Middle frontal gyrus (tissue), 1 donor: ENCODE measurements at regions not wholly inside any gene's neighbourhood (a gene's known extent, or its start where the extent isn't known, plus 50 kb on each side); places are given as distances from the start of the nearest gene placed in this dataset.
"Not testable (repeated sequence)": the region's sequence is repeated elsewhere in the genome, so short reads cannot be mapped to it uniquely, and the experiment has no call there.

Experiments used
- DNase-seq: peaks from one replicate; pipeline ENCODE4 v3.0.0-alpha.2; 2015; ENCODE audit warnings: low spot score; ENCODE audit errors: extremely low spot score

DNA sequence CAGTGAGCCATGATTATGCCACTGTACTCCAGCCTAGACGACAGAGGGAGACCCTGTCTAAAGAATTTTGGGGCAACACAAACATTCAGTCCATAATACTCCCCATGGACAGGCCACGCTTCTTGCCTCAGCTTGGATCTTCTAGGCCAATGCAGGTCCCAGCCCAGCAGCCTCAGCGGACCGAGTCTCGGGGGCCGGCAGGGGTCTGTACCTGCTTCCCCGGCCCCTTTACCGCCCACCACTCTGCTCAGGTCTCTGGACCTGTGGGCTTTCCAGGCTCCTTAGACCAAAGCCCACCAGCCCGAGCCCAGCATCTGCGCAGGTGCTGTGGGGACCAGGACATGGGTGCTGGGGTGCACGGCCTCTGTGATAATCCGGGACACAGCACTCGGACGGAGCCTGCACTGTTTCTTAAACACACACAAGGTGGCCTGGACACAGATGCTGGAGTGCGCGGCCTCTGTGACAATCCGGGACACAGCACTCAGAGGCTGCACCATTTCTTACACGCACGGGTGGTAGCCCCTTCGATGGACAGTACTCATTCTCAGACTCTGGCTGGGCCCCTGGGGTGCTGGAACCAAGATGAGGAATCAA lies 62.1 kb upstream of the GPC1 start:
- no peak for DNase-seq

DNA sequence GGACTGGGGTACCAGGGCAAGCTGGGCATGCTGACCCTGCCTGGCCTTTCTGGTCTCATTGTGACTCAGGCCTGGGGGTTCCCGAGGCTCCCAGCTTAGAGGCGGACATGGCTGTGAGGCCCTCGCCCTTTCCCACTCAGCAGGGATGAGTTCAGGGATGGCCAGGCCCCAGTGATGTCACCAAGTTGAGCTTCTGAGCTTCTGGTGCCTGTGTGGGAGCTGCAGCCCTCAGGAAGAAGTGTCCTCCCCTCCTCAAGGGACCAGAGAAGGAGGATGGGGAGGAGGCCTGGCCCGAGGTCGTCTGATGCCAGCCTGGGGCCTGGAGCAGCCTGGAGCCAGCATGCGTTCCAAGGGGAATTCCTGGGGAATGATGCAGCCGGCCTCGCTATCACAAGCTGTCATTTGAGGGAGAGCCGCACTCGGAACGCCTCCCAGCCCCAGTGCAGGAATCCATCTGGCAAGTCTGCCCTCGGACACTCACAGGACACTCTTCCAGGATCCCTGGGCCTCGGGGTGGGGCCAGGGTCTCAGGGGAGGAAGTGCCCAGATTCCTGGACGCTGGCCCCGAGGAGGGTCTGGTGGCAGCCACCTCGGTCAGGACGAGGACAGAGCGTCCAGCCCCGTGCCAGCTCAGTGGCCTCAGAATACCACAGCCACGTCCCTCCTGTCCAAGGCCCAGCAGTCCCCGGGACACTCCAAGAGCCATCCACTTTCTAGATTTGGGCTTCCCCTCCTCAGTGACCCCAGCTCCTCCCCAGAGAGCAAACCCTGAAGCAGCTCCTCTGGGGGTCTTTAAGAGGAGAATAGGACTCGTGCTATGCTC lies 61.2 kb upstream of the GPC1 start:
- no peak for DNase-seq

DNA sequence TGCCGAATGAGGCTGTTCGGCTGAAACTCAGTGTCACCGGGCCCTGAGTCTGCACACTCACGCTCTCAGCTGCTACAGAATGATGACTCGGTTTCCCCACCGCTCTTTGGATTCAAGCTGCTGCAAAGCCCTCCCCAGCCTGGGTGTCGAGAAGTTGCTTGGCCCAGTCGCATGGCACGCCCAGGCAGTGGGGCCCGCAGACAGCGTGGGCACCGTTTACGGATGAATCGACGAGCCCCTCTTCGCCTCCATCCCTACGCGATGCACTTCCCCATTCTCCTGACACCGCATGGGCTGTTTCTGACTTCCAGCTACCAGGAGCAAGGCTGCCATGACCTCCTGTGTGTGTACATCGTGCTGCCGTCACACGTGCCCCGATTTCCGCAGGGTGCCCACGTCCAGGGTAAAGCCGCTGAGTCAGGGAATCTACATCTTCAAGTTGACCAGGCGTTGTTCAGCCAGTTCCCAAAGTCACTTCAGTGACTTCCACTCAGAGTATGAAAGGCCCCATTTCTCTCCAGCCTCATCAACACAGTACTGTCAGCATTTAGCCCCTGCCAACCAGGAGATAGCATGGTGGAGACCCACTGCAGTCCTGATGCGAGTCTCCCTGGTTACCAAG lies 60.3 kb upstream of the GPC1 start:
- no peak for DNase-seq

DNA sequence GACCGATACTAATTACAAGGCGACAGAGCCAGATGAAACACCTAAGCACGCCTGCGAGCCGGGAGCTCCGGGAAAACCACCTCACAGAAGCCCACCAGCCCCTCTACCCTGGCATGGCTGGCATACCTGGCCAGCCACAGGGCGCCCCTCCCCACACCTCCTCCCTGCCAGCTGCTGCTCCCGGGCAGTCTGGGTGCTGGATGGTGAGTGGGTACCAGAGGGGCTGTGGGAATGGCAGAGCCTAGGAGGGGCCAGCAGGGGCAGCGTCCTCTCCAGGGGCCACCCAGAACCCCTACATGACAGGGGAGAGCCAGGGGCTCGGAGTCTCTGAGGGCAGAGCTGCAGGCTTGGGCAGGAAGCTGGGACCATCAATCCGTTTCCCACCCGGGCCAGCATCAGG lies 58.7 kb upstream of the GPC1 start:
- DNase-seq, result no peak

DNA sequence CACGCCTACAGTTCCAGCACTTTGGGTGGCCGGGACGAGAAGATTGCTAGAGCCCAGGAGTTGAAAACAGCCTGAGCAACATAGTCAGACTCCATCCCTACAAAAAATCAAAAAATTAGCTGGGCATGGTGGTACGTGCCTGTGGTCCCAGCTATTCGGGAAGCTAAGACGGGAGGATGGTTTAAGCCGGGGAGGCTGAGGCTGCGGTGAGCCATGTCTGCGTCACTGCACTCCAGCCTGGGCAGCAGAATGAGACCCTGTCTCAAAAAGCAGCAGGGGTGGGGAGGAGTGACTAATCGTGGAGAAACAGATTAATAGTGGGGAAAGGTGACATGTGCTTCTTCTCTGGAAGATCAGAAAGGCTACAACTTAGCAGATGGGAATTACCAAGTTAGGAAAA lies 58.1 kb upstream of the GPC1 start:
- no peak for DNase-seq

DNA sequence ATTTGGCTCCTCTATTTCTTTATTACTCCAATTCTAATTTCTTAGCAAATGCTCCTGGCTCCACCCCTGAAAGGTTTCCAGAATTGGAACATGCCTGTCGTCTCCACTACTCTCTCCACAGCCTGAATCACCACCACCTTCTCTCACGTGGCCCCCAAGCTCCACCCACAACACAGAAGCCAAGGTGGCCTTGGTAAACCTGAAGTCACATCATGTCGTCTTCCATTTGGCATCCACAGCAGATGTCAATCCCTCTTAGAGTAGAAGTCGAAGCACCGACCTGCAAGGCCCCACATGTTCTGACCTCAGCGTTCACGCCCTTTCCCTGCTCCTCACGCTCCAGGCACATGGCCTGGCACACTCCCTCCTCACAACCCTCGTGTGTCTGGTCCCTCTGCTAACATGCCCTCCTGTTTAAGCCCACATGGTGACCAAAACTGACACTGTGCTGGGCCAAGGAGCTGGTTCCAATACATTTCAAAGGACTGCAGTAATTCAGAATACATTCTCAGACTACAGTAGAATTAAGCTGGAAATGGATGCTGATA lies 56.3 kb upstream of the GPC1 start:
- no peak for DNase-seq

DNA sequence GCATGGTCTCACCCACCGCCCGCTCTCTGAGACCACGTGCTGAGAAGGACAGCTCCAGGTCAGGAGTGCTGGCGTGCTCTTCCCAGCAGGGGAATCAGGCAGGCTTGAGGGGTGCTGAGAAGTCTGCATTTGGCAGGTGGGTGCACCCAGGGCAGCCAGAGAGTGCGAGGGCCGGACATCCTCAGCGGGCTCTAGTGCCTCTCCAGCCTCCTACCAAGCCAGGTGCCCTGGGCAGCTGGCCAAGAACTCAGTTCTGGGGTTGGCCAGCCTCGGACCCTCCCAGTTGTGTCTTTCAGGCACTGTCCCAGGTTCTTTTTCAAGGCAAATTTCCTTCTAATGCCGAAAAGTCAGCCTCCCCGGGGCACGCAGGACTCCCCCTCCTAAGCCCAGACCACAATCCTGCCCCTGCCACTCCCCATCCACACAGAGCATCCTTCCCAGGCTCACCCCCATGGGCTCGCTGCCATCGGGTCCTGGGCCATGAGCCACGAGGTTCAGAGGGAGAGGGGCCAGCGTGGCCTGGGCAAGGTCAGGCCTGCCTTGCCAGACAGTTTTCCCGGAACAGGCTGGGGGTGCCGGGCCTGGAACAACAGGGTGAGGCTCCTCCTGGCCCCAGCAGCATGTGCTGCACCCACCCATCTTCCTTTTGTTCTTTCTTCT lies 52.2 kb upstream of the GPC1 start:
- no peak for DNase-seq

DNA sequence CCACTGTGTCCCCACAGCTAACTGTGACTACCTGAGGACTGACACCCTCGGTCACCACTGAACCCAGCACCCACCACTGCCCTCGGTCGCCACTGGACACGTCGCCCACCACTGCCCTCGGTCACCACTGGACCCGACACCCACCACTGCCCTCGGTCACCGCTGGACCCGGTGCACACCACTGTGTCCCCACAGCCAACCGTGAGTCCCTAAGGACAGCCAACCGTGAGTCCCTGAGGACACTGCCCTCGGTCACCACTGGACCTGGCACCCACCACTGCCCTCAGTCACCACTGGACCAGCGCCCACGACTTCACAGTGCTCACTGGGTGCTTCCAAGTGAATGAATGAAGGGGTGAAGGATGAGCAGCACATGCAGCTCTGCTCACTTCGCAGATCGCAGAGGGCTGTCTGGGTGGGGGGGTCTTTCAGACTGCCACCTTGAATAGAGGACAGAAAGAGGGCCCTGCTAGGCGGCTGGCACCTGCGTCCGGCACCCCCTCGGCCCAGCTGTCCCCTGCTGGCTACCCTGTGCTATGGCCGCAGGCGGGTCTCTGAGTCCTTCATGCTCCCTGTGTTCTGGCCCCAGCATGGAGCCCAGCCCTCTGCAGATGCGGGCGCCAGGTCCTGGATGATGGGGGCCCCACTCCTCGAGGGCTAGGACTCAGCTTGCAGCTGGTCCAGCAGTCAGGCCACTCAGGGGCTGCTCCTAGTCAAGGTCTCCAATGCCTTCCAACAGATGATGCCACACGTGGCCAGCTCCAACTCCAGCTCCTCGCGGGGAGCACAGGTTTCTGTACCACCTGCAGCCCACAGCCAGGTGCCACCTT lies 51.4 kb upstream of the GPC1 start:
- DNase-seq, result no peak

DNA sequence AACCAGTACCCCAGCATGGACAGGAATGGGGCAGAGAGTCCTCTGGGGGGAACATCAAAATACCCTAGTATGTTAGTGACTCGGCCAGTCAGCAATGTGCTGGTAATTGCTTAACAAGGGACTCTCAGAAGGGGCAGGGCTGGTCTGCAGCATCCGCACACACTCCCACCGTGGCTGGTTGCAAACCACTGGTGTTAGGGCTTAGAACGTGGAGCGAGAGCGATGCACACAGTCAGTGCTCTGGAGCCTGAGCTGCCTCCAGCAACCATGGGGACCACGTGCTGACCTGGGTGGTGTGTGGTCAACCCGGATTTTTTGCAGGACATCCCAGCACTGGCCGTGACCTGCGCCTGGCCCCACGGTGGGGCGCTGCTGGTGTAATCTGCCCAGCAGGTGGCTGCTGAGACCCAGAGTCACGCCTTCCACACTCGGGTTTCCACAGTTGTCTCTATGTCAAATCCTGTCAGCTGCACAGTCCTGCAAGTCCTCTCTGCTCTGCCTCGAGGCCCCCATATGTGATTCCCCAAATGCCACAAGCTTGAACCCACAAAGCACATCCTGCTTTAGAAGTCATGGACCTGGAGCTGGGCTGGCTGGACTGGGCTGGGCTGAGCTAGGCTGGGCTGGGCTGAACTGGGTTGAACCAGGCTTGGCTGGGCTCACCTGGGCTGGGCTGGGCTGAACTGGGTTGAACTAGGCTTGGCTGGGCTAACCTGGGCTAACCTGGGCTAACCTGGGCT lies 50.6 kb upstream of the GPC1 start:
- no peak for DNase-seq

DNA sequence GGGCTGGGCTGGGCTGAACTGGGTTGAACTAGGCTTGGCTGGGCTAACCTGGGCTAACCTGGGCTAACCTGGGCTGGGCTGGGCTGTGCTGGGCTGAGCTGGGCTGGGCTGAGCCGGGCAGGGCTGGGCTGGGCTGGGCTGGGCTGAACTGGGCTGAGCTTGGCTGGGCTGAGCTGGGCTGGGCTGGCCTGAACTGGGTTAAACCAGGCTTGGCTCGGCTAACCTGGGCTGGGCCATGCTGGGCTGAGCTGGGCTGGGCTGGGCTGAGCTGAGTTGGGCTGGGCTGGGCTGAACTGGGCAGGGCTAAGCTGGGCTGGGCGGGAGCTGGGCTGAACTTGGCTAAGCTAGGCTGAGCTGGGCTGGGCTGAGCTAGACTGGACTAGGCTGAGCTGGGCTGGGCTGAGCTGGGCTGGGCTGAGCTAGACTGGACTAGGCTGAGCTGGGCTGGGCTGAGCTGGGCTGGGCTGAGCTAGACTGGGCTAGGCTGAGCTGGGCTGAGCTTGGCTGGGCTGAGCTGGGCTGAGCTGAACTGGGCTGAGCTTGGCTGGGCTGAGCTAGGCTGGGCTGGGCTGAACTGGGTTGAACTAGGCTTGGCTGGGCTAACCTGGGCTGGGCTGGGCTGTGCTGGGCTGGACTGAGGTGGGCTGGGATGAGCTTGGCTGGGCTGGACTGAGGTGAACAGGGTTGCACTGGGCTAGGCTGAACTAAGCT lies 49.9 kb upstream of the GPC1 start:
- not testable (repeated sequence) for DNase-seq
